Ovary (tissue), 7 donors: ENCODE measurements at regions not wholly inside any gene's neighbourhood (a gene's known extent, or its start where the extent isn't known, plus 50 kb on each side); places are given as distances from the start of the nearest gene placed in this dataset.

Experiments used
- DNase-seq, 5 donors: peaks; one replicate each; pipeline ENCODE4 v3.0.0-alpha.2; 2019 to 2020
- H3K27ac ChIP-seq, 2 donors: fragments of 200-600 bp; one replicate each; pipeline versions ENCODE4 v1.5.1 to v1.8.0; 2019 to 2022
- H3K27me3 ChIP-seq: fragments of 200-600 bp; one replicate; pipeline ENCODE4 v1.8.0; 2022
- H3K36me3 ChIP-seq: fragments of 200-600 bp; sonication (generic); one replicate; pipeline ENCODE4 v1.5.1; 2019
- H3K4me1 ChIP-seq: one replicate; pipeline ENCODE4 v1.8.1; 2013; ENCODE audit warnings: mild to moderate bottlenecking, moderate library complexity; ENCODE audit not compliant: insufficient read depth
- H3K4me3 ChIP-seq: fragments of 200-600 bp; sonication (generic); one replicate; pipeline ENCODE4 v1.5.1; 2017
- H3K9me3 ChIP-seq, 2 donors: fragments of 200-600 bp in 1 of 2; sonication (generic) in 1 of 2; one replicate each; pipeline versions ENCODE4 v1.5.1 to v1.8.1; 2013 to 2019; ENCODE audit warnings: mild to moderate bottlenecking in 1 of 2, moderate library complexity in 1 of 2
- CTCF ChIP-seq, 3 donors: fragments of 450-650 bp in 2 of 3; fragments of 200-600 bp in 1 of 3; IDR thresholded peaks; one replicate each; pipeline versions ENCODE4 v1.5.1 to v1.8.0; 2016 to 2022; ENCODE audit warnings: antibody characterized with exemption in 3 of 3, mild to moderate bottlenecking in 1 of 3
- EP300 ChIP-seq: sonication (generic); formaldehyde crosslinking; IDR thresholded peaks from one replicate; pipeline ENCODE4 v1.6.1; 2017; ENCODE audit warnings: antibody characterized with exemption
- POLR2A ChIP-seq: fragments of 450-650 bp; IDR thresholded peaks from one replicate; pipeline ENCODE4 v1.6.1; 2017; ENCODE audit warnings: antibody characterized with exemption, mild to moderate bottlenecking, moderate library complexity
- WGBS, 3 donors: extraction: QIAGEN DNeasy Blood & Tissue Kit in 1 of 3; methylation state at CpG; one replicate each; pipeline versions ENCODE4 v1.1.5 to v1.1.7; 2013 to 2017; 5-methylcytosine and 5-hydroxymethylcytosine counted together
- intact Hi-C, 4 donors: fragments of 100-400 bp; cut with DNase I; formaldehyde crosslinking; loops; one replicate each; pipeline versions ENCODE4 v1.11.0 to v1.15.1; 2022 to 2023
- donor health status: DM: no; HTN: no; CAD: no; lungs with moderate emphysema.
- donor health status: DM: no; HTN: no; CAD: no.
- donor health status: Bipolar disorder and iron deficiency.
- donor health status: DM: no; HTN: no; CAD: no.
- donor health status: DM: yes; HTN: yes; CAD: no.

DNA sequence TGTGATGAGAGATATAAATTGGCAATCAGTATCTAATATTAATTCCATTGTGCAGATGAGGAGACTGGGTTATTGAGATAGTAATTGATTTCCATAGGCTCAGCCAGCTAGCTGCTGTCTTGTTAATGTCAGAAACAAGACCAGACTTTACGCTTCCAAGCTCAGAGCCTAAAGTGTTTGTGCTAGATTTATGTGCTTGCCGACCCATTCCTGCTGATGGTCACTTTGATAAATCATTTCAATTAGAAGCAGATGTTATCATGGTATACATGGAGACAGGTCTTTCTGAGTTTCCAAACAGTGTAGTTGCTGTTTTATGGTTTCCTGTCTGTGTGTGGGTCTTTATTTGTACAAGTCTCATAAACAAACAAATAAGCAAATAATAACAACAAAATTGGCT, 92.8 kb downstream of the AQP4 start:
- DNase-seq: no peak
- Histone ChIP-seq H3K9me3 (no peaks in the 10 kb centered on the region), H3K4me3 (no peak overlapping the region), H3K27me3 (no peaks in the 10 kb centered on the region), H3K36me3 (no peaks in the 10 kb centered on the region), H3K4me1 (no peaks in the 10 kb centered on the region), H3K27ac (no peak overlapping the region)
- intact Hi-C loops: no loop called here
- 60 to 71% (median 66%) methylated on average over 2 of the region's 2 CpGs for WGBS, 3 donors
- TF ChIP-seq EP300: no peak
- TF ChIP-seq POLR2A: no peak
- no peak for TF ChIP-seq CTCF (IDR thresholded peaks at IDR 0.05)

- DNase-seq: no peak
- 25 to 33% (median 27%) methylated on average over 1 of the region's 1 CpG for WGBS, 3 donors
- Histone ChIP-seq H3K27me3 (no peaks in the 10 kb centered on the region), H3K4me1 (no peaks in the 10 kb centered on the region), H3K4me3 (no peak overlapping the region), H3K36me3 (no peaks in the 10 kb centered on the region), H3K9me3 (no peaks in the 10 kb centered on the region), H3K27ac (no peak overlapping the region)
- intact Hi-C loops: no loop called here
- TF ChIP-seq CTCF (IDR thresholded peaks at IDR 0.05): no peak
- TF ChIP-seq EP300: no peak
- no peak for TF ChIP-seq POLR2A
These were observed 94.0 kb downstream of the AQP4 start for GRCh38 chr18:26771524-26771923.

DNA sequence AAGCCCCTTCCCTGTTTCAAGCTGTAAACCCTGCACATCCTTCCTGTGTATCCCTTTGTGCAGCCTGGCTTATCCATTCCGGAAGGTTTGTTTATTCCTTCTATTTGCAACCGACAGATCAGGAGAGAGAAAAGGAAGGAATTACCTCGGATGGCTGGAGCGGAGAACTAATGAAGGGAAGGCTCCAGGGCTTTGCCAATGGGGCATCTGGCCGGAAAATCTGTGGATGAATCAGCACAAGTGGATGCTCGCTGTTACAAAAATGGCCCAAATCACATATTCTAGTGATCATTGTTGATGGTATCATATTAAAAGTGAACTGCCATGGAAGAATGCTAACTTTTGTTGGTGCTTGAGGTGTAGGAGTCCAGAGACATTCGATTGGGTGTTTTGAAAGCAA, 97.1 kb downstream of the AQP4 start:
- no peaks in the 10 kb centered on the region for H3K27me3 ChIP-seq
- H3K27ac ChIP-seq: no peak overlapping the region
- TF ChIP-seq POLR2A (no peak), EP300 (no peak), CTCF (IDR thresholded peaks at IDR 0.05) (no peak)
- H3K4me3 ChIP-seq: no peak overlapping the region
- intact Hi-C loops: no loop called here
- no peaks in the 10 kb centered on the region for H3K9me3 ChIP-seq
- H3K4me1 ChIP-seq: no peaks in the 10 kb centered on the region
- no peaks in the 10 kb centered on the region for H3K36me3 ChIP-seq
- no peak for DNase-seq
- WGBS, 3 donors: 59 to 67% (median 62%) methylated on average over 7 of the region's 7 CpGs

DNA sequence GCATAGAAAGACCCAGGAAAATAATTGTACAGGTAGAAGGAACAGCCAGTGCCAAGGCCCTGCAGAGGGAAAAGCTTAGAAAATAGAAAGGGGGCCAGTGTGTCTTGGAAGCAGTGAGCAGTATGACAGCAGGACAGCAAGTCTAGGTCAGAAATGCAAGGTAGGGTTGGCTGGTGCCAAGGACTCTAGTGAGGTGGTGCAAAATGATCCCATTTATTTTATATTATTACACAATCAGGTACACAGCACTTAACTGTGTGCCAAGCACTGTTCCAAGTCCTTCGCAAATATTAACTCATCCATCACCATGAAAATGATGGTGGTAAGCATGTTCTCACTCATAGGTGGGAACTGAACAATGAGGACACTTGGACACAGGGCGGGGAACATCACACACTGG, 100.0 kb downstream of the AQP4 start:
- Histone ChIP-seq H3K27me3 (no peaks in the 10 kb centered on the region), H3K4me3 (no peak overlapping the region), H3K27ac (no peak overlapping the region), H3K4me1 (no peaks in the 10 kb centered on the region), H3K9me3 (no peaks in the 10 kb centered on the region), H3K36me3 (no peaks in the 10 kb centered on the region)
- TF ChIP-seq POLR2A (no peak), CTCF (IDR thresholded peaks at IDR 0.05) (no peak), EP300 (no peak)
- WGBS, 3 donors: 89 to 99% (median 95%) methylated on average over 2 of the region's 2 CpGs
- intact Hi-C loops: no loop called here
- no peak for DNase-seq

DNA sequence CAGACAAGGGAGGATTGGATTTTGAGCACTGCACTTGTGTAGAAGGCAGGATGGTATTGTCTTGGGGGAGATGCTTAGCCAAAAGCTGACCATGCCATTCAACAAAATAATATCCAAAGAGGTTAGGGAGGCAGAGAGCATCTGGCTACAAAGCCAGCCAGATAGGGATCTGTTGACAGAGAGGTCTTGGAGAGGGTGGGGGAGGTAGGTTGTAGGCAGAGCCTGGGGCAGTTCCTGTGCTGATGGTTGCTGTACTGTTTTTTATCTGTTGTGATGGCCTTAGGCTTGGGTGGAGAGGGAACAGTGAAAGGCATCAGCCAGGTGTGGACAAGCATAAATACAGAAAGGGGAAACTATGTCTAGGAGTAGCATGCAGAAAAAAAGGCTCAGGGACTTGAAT, 100.9 kb downstream of the AQP4 start:
- no peaks in the 10 kb centered on the region for H3K36me3 ChIP-seq
- H3K4me3 ChIP-seq: no peak overlapping the region
- no peaks in the 10 kb centered on the region for H3K27me3 ChIP-seq
- H3K27ac ChIP-seq: no peak overlapping the region
- no peaks in the 10 kb centered on the region for H3K9me3 ChIP-seq
- intact Hi-C loops: no loop called here
- no peaks in the 10 kb centered on the region for H3K4me1 ChIP-seq
- DNase-seq: no peak
- TF ChIP-seq POLR2A: no peak
- TF ChIP-seq CTCF (IDR thresholded peaks at IDR 0.05): no peak
- TF ChIP-seq EP300: no peak
